Loucy (cell line): ENCODE measurements at regions not wholly inside any gene's neighbourhood (a gene's known extent, or its start where the extent isn't known, plus 50 kb on each side); places are given as distances from the start of the nearest gene placed in this dataset.
"Not testable (repeated sequence)": the region's sequence is repeated elsewhere in the genome, so short reads cannot be mapped to it uniquely, and the experiment has no call there.

Source experiments
- H2AFZ ChIP-seq: fragments of 200-600 bp; sonication (generic); 2 replicates; pipeline ENCODE4 v1.6.0; 2016; ENCODE audit warnings: antibody characterized with exemption, mild to moderate bottlenecking, low read length, moderate library complexity
- H3F3A ChIP-seq: fragments of 200-600 bp; 2 replicates; pipeline ENCODE4 v1.6.0; 2016; ENCODE audit warnings: antibody characterized with exemption, low read depth, mild to moderate bottlenecking
- H3K27me3 ChIP-seq: fragments of 200-600 bp; sonication (generic); 2 replicates; pipeline ENCODE4 v1.6.1; 2014; ENCODE audit warnings: low read length, mild to moderate bottlenecking; ENCODE audit not compliant: insufficient read depth, poor library complexity, severe bottlenecking
- H3K36me3 ChIP-seq: fragments of 200-600 bp; sonication (generic); 2 replicates; pipeline ENCODE4 v1.6.1; 2016; ENCODE audit warnings: low read length; ENCODE audit not compliant: insufficient read depth
- H3K4me1 ChIP-seq: fragments of 200-600 bp; sonication (generic); 2 replicates; pipeline ENCODE4 v1.5.1; 2014; ENCODE audit warnings: low read length, mild to moderate bottlenecking; ENCODE audit not compliant: insufficient read depth, poor library complexity, severe bottlenecking
- H3K4me2 ChIP-seq: fragments of 200-600 bp; sonication (generic); 2 replicates; pipeline ENCODE4 v1.6.0; 2014; ENCODE audit warnings: antibody characterized with exemption, low read length, low read depth, mild to moderate bottlenecking; ENCODE audit not compliant: poor library complexity, severe bottlenecking
- H3K4me3 ChIP-seq: fragments of 200-600 bp; sonication (generic); 2 replicates; pipeline ENCODE4 v1.5.1; 2014; ENCODE audit warnings: low read length, mild to moderate bottlenecking, mixed read lengths; ENCODE audit not compliant: poor library complexity, severe bottlenecking
- H3K79me2 ChIP-seq: fragments of 200-600 bp; sonication (generic); 2 replicates; pipeline ENCODE4 v1.6.1; 2014; ENCODE audit warnings: low read length; ENCODE audit not compliant: insufficient read depth
- H3K9ac ChIP-seq: fragments of 200-600 bp; sonication (generic); 2 replicates; pipeline ENCODE4 v1.6.0; 2014; ENCODE audit warnings: mild to moderate bottlenecking, low read depth, low read length, moderate library complexity; ENCODE audit not compliant: poor library complexity, severe bottlenecking
- H3K9me2 ChIP-seq: fragments of 200-600 bp; sonication (generic); replicated peaks from 2 replicates; pipeline ENCODE4 v1.6.1; 2016; ENCODE audit warnings: low read depth, low read length, mixed read lengths
- H3K9me3 ChIP-seq: fragments of 200-600 bp; sonication (generic); 2 replicates; pipeline ENCODE4 v1.6.1; 2014; ENCODE audit warnings: mild to moderate bottlenecking, antibody characterized with exemption, low read length, low read depth; ENCODE audit not compliant: insufficient read depth
- H4K20me1 ChIP-seq: fragments of 200-600 bp; sonication (generic); 2 replicates; pipeline ENCODE4 v1.6.0; 2014; ENCODE audit warnings: antibody characterized with exemption, low read length, mild to moderate bottlenecking; ENCODE audit not compliant: insufficient read depth, poor library complexity, severe bottlenecking
- EZH2phosphoT487 ChIP-seq: fragments of 200-600 bp; IDR thresholded peaks from 2 replicates; pipeline ENCODE4 v1.6.1; 2018; ENCODE audit warnings: antibody characterized with exemption, mild to moderate bottlenecking, moderate library complexity, borderline replicate concordance
- TF ChIP-seq, protein P1 (sequence below): fragments of 200-600 bp; sonication (generic); conservative IDR thresholded peaks from 2 replicates; pipeline ENCODE4 v1.5.1; 2014; ENCODE audit warnings: mild to moderate bottlenecking, antibody characterized with exemption, low read length

DNA sequence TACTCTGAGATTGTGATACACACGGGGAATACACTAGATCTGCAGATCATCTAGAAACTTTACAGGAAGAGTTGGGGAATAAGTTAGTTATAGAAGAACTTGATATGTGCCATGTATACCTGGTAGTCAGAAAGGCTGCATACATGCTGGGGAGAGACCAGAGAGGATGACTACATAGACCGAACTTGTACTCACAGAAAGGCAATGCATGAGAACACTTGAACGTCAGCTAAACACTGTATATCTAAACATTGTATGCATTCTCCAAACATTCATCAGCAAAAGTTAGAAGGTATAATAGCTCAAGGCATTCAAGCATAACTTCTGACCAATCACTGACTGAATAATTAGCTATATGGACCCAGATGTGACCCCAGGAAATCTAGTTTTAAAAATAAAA lies 78.0 kb upstream of the PDHA2 start:
- Histone ChIP-seq H2AFZ (no peak overlapping the region), H3F3A (no peaks in the 10 kb centered on the region), H3K9me3 (no peaks in the 10 kb centered on the region), H3K9me2 (no peaks in the 10 kb centered on the region), H3K36me3 (no peaks in the 10 kb centered on the region), H3K4me1 (peaks cover 17% of the 10 kb centered on the region), H3K4me2 (no peak overlapping the region), H3K27me3 (no peaks in the 10 kb centered on the region), H3K4me3 (no peak overlapping the region), H3K9ac (no peak overlapping the region), H3K79me2 (no peaks in the 10 kb centered on the region), H4K20me1 (no peaks in the 10 kb centered on the region)
- TF ChIP-seq, protein P1, sequence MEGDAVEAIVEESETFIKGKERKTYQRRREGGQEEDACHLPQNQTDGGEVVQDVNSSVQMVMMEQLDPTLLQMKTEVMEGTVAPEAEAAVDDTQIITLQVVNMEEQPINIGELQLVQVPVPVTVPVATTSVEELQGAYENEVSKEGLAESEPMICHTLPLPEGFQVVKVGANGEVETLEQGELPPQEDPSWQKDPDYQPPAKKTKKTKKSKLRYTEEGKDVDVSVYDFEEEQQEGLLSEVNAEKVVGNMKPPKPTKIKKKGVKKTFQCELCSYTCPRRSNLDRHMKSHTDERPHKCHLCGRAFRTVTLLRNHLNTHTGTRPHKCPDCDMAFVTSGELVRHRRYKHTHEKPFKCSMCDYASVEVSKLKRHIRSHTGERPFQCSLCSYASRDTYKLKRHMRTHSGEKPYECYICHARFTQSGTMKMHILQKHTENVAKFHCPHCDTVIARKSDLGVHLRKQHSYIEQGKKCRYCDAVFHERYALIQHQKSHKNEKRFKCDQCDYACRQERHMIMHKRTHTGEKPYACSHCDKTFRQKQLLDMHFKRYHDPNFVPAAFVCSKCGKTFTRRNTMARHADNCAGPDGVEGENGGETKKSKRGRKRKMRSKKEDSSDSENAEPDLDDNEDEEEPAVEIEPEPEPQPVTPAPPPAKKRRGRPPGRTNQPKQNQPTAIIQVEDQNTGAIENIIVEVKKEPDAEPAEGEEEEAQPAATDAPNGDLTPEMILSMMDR, result no peak
- no peak for TF ChIP-seq EZH2phosphoT487

DNA sequence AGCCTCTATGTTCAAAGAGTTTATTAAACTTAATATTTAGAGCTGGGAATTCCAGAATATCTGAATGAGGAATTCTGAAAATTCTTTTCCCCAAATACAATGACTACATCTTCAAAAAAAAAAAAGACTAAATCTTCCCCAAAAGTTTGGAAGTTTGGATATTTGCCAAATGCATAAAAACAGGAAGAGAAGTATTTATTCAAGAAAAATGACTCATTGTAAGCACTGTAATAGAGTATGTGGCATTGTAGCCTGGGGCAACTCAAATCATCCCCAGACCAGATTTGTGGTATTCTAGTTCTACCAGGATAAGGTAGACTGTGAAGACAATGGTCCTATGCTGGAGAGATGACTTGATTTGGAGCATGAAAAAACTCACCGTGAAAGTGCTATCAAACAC lies 78.5 kb upstream of the PDHA2 start:
- H3K9ac ChIP-seq, result no peak overlapping the region
- no peaks in the 10 kb centered on the region for H3F3A ChIP-seq
- no peaks in the 10 kb centered on the region for H3K9me2 ChIP-seq
- H3K4me1 ChIP-seq, result peaks cover 17% of the 10 kb centered on the region
- H3K4me2 ChIP-seq, result no peak overlapping the region
- H3K36me3 ChIP-seq, result no peaks in the 10 kb centered on the region
- H3K79me2 ChIP-seq, result no peaks in the 10 kb centered on the region
- TF ChIP-seq, protein P1, result no peak
- no peak for TF ChIP-seq EZH2phosphoT487
- H2AFZ ChIP-seq, result no peak overlapping the region
- H3K27me3 ChIP-seq, result no peaks in the 10 kb centered on the region
- H3K4me3 ChIP-seq, result no peak overlapping the region
- no peaks in the 10 kb centered on the region for H4K20me1 ChIP-seq
- H3K9me3 ChIP-seq, result no peaks in the 10 kb centered on the region

DNA sequence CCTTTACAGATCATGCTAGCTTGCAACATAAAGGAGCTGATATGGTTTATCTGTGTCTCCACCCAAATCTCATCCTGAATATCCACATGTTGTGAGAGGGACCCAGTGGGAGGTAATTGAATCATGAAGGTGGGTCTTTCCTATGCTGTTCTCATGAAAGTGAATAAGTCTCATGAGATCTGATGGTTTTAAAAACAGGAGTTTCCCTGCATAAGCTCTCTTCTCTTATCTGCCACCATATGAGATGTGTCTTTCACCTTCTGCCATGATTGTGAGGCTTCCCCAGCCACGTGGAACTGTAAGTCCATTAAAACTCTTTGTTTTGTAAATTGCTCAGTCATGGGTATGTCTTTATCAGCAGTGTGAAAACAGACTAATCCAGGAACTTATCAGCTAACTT lies 79.2 kb upstream of the PDHA2 start:
- not testable (repeated sequence) for H3K9me2 ChIP-seq, H3K4me2 ChIP-seq, H3K9ac ChIP-seq, H3K9me3 ChIP-seq, H3K4me3 ChIP-seq, H3K79me2 ChIP-seq, H3K27me3 ChIP-seq, H3F3A ChIP-seq, H2AFZ ChIP-seq, H4K20me1 ChIP-seq, H3K36me3 ChIP-seq
- H3K4me1 ChIP-seq, result peaks cover 17% of the 10 kb centered on the region

DNA sequence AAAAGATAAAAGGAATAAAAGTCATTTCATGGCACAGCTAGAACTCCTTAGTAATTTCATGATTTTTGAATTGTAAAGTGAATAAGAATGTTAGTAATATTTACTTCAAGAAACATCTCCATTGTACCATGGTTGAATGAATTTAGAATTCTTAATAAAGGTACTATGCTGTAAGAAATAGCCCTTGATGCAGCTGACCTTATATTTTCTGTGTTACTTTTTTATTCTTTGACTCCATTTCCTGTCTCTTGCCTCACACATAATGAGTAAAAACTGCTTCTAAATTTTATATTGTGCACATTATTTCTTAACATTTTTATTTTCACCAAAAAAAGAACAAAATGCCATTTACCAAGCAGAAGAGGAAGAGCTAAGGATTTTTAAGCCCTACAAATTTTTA lies 81.9 kb upstream of the PDHA2 start:
- Histone ChIP-seq H3K9me3 (no peaks in the 10 kb centered on the region), H4K20me1 (no peaks in the 10 kb centered on the region), H3K4me3 (no peak overlapping the region), H3K4me2 (peak overlapping the region; percentile 16), H3K4me1 (peaks cover 17% of the 10 kb centered on the region), H3F3A (no peaks in the 10 kb centered on the region), H3K27me3 (no peaks in the 10 kb centered on the region), H3K79me2 (no peaks in the 10 kb centered on the region), H3K36me3 (no peaks in the 10 kb centered on the region), H2AFZ (0 out of 2 replicates have a peak overlapping the region, but pooled peaks have one; percentile 34), H3K9me2 (no peaks in the 10 kb centered on the region), H3K9ac (no peak overlapping the region)
- TF ChIP-seq EZH2phosphoT487, result no peak
- TF ChIP-seq, protein P1, result no peak
